ENCODE measurements at regions not wholly inside any gene's neighbourhood (a gene's known extent, or its start where the extent isn't known, plus 50 kb on each side); places are given as distances from the start of the nearest gene placed in this dataset.

DNA sequence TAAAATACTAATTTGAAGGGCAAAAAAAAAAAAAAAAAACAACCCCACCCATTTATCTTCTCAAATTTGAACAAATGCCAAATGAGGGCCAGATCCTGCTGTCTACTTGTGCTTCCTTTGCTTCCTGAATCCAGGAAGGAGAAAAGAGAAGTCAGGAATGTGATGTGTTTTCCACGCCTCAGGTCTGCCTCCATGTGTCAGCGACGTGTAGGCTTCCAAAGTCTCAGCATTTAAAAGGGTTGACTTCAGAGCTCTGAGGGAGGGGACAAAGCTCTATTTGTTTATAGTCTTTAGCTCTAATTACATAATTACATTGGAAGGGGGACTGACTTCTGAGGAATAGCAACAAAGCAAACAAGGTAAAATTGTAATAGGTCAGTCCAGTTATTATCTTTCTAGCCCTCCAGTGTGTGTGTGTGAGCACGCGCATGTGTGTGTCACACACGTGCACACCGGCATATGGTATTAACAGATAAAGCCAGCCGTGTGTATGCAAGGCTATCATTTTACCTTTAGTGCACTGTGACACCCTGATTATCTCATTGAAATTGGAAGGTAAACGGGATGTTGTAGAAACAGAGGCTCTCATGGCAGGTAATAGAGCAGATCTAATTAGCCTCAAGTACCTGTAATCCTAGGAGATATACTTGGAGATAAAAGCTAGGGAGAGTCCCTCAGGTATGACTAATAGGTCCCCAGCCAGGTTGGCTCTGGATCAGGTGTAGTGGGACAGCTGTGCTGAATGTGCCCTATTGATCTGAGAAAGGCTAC is 911.4 kb upstream of the ZEB2 start:
- H3F3A ChIP-seq (ENCODE audit: insufficient read depth, low read depth) = no peaks in the 10 kb centered on the region
- CTCF ChIA-PET = no interaction called here
- H3K4me1 ChIP-seq (replicated peaks; ENCODE audit: insufficient read depth) = no peaks in the 10 kb centered on the region
- no peaks in the 10 kb centered on the region for H3K79me2 ChIP-seq (ENCODE audit: low read depth)
- no peak overlapping the region for H3K27ac ChIP-seq
- H4K20me1 ChIP-seq (ENCODE audit: insufficient read depth) = no peaks in the 10 kb centered on the region
- POLR2A ChIA-PET (ENCODE audit: unreplicated experiment) = no interaction called here
- no peak overlapping the region for H3K4me3 ChIP-seq
- H3K9me3 ChIP-seq (ENCODE audit: insufficient read depth, low read depth) = no peaks in the 10 kb centered on the region
- H3K36me3 ChIP-seq (ENCODE audit: low read depth) = no peaks in the 10 kb centered on the region
- H3K27me3 ChIP-seq (ENCODE audit: insufficient read depth, low read depth) = no peaks in the 10 kb centered on the region
- TF ChIP-seq, protein P1, sequence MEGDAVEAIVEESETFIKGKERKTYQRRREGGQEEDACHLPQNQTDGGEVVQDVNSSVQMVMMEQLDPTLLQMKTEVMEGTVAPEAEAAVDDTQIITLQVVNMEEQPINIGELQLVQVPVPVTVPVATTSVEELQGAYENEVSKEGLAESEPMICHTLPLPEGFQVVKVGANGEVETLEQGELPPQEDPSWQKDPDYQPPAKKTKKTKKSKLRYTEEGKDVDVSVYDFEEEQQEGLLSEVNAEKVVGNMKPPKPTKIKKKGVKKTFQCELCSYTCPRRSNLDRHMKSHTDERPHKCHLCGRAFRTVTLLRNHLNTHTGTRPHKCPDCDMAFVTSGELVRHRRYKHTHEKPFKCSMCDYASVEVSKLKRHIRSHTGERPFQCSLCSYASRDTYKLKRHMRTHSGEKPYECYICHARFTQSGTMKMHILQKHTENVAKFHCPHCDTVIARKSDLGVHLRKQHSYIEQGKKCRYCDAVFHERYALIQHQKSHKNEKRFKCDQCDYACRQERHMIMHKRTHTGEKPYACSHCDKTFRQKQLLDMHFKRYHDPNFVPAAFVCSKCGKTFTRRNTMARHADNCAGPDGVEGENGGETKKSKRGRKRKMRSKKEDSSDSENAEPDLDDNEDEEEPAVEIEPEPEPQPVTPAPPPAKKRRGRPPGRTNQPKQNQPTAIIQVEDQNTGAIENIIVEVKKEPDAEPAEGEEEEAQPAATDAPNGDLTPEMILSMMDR (conservative IDR thresholded peaks at IDR 0.05) = no peak
- no peak for TF ChIP-seq EZH2 (IDR thresholded peaks at IDR 0.05; ENCODE audit: low read depth)
- no peak overlapping the region for H2AFZ ChIP-seq
- BruUV-seq (replicated peaks) = no TSS peak
- H3K9me2 ChIP-seq (ENCODE audit: insufficient read depth) = no peaks in the 10 kb centered on the region
- intact Hi-C loops (cut with micrococcal nuclease; ENCODE audit: unreplicated experiment) = no loop called here
- no peak overlapping the region for H3K4me2 ChIP-seq
- DNase-seq = peak in 1 of 2 experiments; percentile 43

DNA sequence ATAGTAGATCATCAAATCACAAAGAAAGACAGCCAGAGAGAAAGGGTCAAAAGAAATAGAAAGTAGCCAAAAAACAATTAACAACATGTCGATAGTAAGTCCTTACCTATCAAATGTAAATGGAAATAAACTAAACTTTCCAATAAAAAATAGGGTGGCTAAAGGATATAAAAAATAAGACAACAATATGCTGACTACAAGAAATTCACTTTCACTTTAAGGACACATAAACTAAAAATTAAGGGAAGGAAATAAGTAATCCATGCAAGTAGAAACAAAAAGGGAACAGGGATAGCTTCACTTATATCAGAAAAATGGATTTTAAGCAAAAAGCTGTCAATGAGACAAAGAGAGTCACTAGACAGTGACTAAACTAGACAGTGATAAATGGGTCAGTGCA is 903.9 kb upstream of the ZEB2 start:
- no peak overlapping the region for H2AFZ ChIP-seq
- TF ChIP-seq EZH2 (IDR thresholded peaks at IDR 0.05; ENCODE audit: low read depth) = no peak
- TF ChIP-seq, protein P1 (conservative IDR thresholded peaks at IDR 0.05) = no peak
- H3K27ac ChIP-seq = no peak overlapping the region
- no peaks in the 10 kb centered on the region for H3K36me3 ChIP-seq (ENCODE audit: low read depth)
- H3F3A ChIP-seq (ENCODE audit: insufficient read depth, low read depth) = no peaks in the 10 kb centered on the region
- no peak overlapping the region for H3K4me2 ChIP-seq
- no peaks in the 10 kb centered on the region for H3K4me1 ChIP-seq (replicated peaks; ENCODE audit: insufficient read depth)
- intact Hi-C loops (cut with micrococcal nuclease; ENCODE audit: unreplicated experiment) = no loop called here
- no TSS peak for BruUV-seq (replicated peaks)
- ChIA-PET POLR2A (ENCODE audit: unreplicated experiment) (no interaction called here), CTCF (no interaction called here)
- no peaks in the 10 kb centered on the region for H4K20me1 ChIP-seq (ENCODE audit: insufficient read depth)
- H3K79me2 ChIP-seq (ENCODE audit: low read depth) = no peaks in the 10 kb centered on the region
- H3K4me3 ChIP-seq = no peak overlapping the region
- no peaks in the 10 kb centered on the region for H3K27me3 ChIP-seq (ENCODE audit: insufficient read depth, low read depth)
- H3K9me3 ChIP-seq (ENCODE audit: insufficient read depth, low read depth) = no peaks in the 10 kb centered on the region; the same call in 1 of the 2 replicates
- no peaks in the 10 kb centered on the region for H3K9me2 ChIP-seq (ENCODE audit: insufficient read depth)
- DNase-seq = no peak

DNA sequence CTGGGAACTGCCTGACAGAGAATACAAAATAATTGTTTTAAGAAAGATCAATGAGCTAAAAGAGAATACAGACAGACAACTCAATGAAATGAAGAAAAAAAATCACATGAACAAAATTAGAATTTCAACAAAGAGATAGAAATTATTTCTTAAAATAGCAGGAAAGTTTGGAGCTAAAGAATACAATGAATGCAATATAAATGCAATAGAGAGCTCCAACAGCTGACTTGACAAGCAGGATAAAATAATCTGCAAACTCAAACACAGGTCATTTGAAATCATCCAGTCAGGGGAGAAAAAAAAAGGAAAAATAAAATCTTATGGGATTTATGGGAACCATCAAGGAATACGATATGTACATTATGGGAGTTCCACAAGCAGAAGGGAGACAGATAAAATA is 902.7 kb upstream of the ZEB2 start:
- POLR2A ChIA-PET (ENCODE audit: unreplicated experiment) = no interaction called here
- H3K27me3 ChIP-seq (ENCODE audit: insufficient read depth, low read depth) = no peaks in the 10 kb centered on the region
- no peak overlapping the region for H3K4me3 ChIP-seq
- no peak overlapping the region for H3K4me2 ChIP-seq
- TF ChIP-seq, protein P1 (conservative IDR thresholded peaks at IDR 0.05) = no peak
- no peak for TF ChIP-seq EZH2 (IDR thresholded peaks at IDR 0.05; ENCODE audit: low read depth)
- no peaks in the 10 kb centered on the region for H3K4me1 ChIP-seq (replicated peaks; ENCODE audit: insufficient read depth)
- H3K9me3 ChIP-seq (ENCODE audit: insufficient read depth, low read depth) = no peaks in the 10 kb centered on the region; the same call in 1 of the 2 replicates
- no peak overlapping the region for H2AFZ ChIP-seq
- no TSS peak for BruUV-seq (replicated peaks)
- CTCF ChIA-PET = no interaction called here
- intact Hi-C loops (cut with micrococcal nuclease; ENCODE audit: unreplicated experiment) = no loop called here
- no peaks in the 10 kb centered on the region for H4K20me1 ChIP-seq (ENCODE audit: insufficient read depth)
- H3F3A ChIP-seq (ENCODE audit: insufficient read depth, low read depth) = no peaks in the 10 kb centered on the region
- no peaks in the 10 kb centered on the region for H3K9me2 ChIP-seq (ENCODE audit: insufficient read depth)
- no peak for DNase-seq
- H3K36me3 ChIP-seq (ENCODE audit: low read depth) = no peaks in the 10 kb centered on the region
- no peak overlapping the region for H3K27ac ChIP-seq
- no peaks in the 10 kb centered on the region for H3K79me2 ChIP-seq (ENCODE audit: low read depth)
